GM12873 (cell line): ENCODE measurements at regions not wholly inside any gene's neighbourhood (a gene's known extent, or its start where the extent isn't known, plus 50 kb on each side); places are given as distances from the start of the nearest gene placed in this dataset.

Experiments
- CTCF ChIP-seq: IDR thresholded peaks from 2 replicates; pipeline ENCODE4 v1.5.1; 2012; ENCODE audit warnings: low read depth, mild to moderate bottlenecking, moderate library complexity, low read length, control low read depth; ENCODE audit not compliant: insufficient read depth; ENCODE audit errors: missing control alignments

DNA sequence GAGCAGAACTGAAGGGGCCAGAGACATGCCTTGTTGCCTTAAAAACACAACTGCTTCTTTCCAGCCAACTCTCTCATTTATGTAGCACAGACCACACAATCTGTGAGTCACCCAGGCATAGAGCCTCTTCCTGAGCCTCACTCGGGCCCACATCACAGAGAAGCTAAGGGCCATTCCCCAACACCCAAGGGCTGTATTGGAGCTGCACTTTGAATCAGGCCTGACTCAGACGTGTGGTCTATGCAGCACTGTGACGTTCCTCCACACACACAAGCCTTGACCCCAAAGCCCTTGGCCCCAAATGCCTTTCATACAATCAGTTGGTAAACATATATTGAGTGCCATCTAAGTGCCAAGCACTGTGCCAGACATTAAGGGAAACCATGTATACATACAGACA is 308.9 kb upstream of the DYNLRB2 start:
- TF ChIP-seq CTCF = no peak

DNA sequence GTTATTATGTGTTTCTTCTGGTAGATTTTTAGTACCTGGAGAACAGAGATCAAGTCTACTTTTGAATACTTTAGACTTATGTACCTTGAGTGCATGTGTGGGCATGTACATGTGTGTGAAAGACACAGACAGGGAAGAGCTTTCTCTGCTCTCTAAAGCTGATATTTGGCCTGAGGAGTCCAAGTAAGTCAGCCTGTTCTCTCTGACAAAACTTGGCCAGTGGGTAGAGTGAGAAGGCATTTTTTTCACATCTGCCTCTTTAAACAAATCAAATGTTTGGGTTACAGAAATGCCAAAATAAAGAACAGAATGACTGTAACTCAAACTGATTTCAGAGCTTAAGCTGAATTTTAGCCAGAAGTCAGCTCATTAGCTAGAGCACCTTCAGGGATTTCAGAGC is 309.7 kb upstream of the DYNLRB2 start:
- TF ChIP-seq CTCF = no peak

DNA sequence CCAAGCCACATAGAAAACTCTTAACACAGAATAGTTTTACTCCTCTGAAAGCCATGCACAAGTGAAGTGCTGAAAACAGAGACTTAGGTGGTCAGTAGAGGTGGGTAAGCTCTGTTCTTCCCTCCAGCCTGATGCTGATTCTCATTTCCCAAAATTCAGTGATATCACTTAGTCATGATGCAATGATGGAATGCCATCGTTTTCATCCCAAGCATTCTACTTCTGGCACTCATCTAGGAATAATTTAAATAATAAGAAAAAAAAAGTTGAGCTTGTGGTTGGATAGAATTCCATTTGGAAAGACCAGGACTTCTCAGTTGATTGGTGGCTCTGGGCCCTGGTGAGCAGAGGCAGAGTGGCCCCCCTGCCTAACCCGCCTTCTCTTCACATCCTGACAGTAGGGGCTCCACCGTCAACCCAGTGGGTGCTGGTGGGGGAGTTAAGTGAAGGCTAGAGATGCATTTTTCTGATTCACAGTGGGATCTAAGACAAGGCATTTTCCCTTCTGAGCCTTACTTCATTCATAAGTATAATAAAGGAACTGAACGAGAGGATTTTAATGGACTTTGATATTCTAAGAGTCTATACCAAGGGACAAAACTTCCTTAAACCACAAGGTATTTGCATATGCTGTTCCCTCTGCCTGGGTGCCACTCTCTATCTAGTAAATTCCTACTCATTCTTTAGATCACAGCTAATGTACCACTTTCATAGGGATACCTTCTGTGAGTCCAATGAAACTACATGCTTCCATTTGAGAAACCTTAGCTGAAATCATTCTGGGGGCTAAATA is 310.3 kb upstream of the DYNLRB2 start:
- no peak for TF ChIP-seq CTCF

- TF ChIP-seq CTCF = no peak
Observed at GRCh38 chr16:80226499-80226898, 314.3 kb upstream of the DYNLRB2 start.

GRCh38 chr16:80210787-80211186 is 330.0 kb upstream of the DYNLRB2 start:
- TF ChIP-seq CTCF = no peak

DNA sequence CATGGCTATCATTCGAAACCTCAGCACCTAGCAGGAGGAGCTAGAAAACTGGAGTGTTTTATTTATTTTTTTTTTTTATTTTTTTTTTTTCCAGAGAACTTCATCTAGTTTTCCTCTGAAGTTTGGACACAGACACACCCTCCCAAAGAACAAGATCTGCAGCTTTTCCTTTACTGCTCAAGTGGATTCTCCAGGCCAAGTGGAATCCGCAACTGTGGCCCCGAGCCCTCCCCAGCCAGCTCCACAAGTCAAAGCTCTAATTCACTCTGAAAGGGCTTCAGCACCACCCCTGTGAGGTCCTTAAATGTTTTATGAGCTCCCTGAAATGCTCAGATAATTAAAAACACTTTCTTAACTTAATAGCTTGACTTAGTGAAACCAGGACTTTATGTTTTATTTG is 332.1 kb upstream of the DYNLRB2 start:
- TF ChIP-seq CTCF = no peak

DNA sequence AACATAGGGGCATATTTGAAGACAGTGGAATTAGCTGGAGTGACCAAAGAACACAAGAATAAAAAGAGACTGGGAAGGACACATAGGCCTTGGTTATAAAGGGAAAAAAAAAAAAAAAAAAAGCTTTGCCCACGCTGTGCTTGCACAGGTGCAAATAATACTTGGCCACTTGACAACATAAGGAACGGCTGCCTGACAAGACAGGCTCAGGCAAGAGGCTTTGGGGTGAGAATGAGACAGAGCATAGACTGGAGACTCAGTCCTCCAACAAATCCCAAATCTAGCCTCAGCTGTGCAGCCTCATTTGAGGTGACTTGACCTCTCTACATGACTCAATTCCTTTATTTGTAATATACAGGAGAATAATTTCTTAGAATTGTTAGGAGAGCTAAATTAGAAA is 332.8 kb upstream of the DYNLRB2 start:
- no peak for TF ChIP-seq CTCF
